ENCODE measurements at regions not wholly inside any gene's neighbourhood (a gene's known extent, or its start where the extent isn't known, plus 50 kb on each side); places are given as distances from the start of the nearest gene placed in this dataset.
"Not testable (repeated sequence)": the region's sequence is repeated elsewhere in the genome, so short reads cannot be mapped to it uniquely, and the experiment has no call there.

DNA sequence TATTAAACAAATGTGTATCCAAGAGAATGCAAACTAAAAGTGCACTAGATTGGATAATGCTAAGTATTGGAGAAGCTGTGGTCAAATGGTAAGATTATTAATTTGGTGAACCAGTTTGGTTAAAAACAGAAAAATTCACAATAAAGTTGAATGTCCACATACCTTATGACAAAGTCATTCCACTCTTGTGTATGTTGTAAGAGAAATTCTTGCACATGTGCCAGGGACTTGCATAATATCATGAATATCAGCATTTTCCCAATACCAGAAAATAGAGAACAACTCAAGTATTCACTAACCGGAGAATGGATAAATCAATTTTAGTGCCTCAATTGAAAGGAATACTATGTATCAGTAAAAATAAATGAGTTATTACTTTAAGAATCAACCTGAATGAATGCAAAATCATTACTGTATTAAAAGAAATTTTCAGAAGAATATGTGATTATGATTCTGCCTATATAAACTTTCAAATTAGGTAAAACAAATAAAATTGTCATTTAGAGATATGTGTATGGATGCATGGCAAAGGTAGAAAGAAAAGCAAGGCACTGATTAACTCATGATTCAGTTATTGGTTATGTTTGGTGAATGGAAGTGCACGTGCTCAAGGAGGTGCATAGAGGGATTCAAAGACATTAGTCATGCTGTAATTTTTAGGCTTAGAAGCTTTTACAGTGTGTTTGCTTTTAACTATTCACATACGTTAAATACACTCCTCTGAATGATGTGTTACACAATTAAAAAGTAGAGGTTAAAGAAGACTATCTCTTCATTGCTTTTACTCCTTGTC lies 217.4 kb upstream of the KCNK2 start:
- no peak for DNase-seq

DNA sequence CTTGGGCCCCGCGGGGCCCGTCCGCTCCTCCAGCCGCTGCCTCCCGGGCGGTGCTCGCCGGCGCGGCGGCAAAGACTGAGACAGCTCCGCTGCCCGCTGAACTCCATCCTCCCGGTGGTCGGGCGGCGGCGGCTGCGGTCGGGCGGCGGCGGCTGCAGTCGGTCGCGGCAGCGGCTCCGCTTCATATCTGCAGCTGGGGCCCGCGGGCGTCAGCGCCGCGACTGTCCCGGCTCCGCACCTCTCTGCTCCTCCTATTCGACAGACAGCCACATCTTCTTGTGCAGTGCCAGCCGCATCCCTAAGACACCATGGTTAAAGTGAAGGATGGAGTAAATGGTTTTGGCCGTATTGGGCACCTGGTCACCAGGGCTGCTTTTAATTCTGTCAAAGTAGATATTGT lies 212.1 kb upstream of the KCNK2 start:
- not testable (repeated sequence) for DNase-seq

DNA sequence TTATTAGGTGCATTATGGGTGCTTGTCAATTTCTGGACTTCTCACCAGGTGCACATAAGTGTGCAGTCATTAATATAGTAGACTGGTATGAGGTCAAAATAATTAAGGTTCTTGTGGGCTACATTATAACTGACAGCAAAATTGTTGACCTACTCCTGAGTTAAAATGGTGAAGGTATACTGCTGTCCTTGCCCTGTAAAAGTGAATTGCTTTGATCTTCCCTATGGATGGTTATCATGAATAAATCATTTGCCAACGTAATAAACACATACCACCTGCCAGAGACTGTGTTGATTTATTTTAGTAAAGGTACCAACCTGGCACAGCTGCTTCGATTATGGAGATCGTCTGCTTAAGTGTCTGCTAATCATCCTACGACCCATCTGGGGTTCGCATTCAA lies 201.6 kb upstream of the KCNK2 start:
- no peak for DNase-seq

DNA sequence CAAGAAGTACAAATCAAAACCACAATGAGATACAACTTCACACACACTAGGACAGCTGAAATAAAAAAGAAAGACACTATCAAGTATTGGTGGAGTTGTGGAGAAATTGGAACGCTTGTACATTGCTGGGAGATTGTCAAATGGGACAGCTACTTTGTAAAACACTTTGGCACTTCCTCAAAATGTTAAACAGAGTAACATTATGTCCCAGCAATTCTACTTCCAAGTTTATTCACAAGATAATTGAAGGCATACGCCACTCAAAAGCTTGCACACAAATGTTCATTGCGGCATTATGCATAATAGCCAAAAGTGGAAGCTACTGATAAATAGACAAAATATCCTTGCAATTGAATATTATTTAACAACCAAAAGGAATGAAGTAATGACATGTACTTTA lies 199.9 kb upstream of the KCNK2 start:
- no peak for DNase-seq

DNA sequence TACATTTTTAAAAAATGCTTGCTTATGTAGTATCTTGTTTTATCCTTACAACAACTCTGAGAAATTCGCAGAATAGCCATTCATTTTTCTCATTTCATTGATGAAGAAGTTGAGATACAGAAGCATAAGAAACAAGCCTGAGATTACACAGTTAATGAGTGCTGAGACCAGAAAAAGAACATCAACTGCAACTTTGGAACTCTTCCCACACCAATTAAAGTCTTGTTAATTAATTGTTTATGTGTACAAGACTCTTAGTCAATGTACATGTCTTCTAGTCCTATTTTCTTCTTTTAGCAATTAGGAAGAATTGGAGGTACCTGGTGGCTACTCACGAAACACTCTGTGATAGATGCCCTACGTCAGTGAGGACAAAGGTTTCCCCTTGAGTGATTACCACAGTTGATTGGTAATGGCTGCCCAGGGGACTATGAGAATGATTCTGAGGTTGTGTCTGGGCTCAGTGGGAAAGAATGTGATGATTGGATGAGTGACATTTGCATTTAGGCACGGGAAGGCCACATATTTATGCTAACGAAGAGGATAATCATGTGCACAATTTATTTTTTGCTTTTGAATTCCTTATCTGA lies 187.4 kb upstream of the KCNK2 start:
- no peak for DNase-seq

DNA sequence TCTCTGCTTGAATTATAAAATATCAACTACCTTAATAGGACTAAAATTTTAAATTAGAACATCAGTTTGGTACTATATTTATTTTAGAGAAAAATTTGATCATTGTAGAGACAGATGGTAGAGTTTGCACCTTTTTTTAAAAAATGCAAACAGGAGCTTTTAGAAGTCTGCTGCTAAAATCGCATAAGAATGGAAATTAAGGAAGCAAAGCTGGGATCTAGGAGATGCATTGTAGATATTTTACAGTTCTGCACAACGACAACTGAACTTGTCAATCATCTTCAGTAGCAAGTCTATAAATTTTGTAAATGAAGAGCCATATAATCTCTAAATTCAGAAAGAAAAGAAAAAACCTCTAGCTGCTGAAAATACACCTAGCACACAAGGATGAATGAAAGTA lies 185.6 kb upstream of the KCNK2 start:
- DNase-seq, result no peak

DNA sequence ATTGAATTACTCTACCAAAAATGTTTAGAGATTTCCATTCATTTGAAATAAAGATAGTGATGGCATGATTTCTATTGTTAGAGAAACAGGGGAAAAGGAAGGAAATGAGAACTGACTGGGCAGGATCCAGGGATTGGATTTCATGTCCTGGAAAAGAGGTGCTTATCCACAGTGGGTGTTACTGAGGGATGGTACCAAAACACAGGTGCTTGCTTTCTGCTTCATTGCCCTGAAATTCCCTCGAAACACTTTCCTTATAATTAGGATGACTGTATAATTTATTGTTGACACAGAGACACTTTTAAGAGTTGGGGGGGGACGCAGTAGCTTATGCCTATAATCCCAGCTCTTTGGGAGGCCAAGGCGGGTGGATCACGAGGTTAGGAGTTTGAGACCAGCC lies 185.0 kb upstream of the KCNK2 start:
- DNase-seq, result no peak

DNA sequence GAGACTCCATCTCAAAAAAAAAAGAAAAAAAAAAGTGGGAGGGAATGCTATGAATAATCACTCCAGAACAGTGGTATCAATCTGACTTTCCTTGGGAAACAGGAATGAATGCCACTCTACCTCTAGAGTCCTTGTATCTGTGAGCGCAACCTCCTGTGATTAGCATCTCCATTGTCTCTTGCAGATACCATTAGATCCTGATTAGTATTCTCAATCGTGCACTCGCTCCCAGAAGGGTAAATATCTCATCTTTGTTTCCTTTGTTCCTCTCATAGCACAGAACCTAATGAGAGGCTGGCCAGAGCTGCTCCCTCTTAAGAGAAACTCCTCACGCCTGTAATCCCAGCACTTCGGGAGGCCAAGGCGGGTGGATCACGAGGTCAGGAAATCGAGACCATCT lies 184.4 kb upstream of the KCNK2 start:
- DNase-seq, result no peak

DNA sequence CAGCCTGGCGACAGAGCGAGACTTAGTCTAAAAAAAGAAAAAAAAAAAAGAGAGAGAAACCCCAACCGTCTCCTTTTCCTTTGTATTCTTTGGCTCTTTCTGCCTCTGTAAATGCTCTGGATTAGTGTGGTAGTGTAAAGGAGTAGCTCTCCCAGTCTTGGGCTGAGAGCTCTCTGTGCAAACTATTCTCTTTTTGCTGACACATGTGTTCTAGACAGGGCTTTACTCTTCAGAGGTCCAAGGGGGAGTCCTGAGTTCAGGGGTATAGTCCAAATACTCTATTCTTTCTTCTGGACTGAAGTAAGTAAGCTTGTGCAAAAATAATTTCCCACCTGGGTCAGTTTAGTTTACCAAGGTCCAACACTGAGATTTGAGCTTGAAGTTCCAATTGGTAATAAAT lies 183.8 kb upstream of the KCNK2 start:
- DNase-seq, result no peak

DNA sequence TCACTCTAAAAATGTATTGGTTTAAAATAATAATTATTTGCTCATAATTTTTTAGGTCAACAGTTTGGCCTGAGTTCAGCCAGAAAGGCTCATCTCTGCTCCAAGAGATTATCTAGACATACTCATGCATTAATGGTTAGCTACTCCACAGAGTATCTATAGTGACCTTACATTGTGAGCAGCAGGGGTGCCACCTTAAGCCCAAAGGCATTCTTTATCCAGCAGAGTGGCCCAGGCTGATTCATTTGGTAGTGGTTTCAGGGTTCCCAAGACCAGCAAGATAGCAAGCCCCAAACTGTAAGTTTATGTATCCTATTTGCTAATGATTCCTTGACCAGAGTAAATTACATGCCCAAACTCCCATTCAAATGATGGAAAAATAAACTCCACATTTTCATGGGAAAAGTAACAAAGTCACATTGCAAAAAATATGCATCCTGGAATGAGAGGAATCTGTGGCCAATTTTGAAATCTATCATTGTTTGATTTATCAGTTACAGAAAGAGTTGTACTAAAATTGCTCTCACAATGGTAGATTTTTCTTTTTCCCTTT lies 182.6 kb upstream of the KCNK2 start:
- no peak for DNase-seq

DNA sequence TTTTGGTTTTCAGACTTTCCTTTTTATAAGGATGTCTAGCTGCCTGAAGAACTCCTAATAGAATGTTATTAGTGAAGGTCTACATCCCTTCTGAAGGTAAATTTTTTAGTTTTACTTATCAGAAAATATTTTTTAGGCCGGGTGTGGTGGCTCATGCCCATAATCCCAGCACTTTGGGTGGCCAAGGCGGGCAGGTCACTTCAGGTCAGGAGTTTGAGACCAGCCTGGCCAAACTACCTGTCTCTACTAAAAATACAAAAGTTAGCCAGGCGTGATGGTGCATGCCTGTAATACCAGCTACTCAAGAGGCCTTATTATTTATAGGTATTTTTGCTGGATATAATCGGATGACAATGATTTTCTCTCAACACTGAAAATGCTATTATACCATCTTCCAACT lies 181.9 kb upstream of the KCNK2 start:
- DNase-seq, result no peak

DNA sequence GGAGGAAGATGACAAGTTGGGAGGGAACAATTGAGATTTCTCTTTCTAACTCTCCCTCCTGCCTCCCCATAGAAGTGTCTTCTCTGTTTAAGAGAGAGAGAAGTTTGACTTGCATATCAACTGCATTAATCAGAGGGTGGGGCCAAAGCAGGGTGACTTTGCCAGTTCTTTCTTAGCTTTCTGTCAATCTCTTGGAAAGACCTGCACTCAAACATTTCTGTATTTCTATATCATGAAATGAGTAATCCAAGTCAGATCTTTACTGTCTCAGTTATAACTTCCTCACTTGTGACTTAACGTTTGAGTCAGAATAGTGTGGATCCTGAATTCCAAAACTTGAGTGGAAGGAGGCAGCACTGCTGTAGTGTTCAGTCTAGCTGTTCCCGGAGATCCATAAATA lies 180.8 kb upstream of the KCNK2 start:
- DNase-seq, result no peak

DNA sequence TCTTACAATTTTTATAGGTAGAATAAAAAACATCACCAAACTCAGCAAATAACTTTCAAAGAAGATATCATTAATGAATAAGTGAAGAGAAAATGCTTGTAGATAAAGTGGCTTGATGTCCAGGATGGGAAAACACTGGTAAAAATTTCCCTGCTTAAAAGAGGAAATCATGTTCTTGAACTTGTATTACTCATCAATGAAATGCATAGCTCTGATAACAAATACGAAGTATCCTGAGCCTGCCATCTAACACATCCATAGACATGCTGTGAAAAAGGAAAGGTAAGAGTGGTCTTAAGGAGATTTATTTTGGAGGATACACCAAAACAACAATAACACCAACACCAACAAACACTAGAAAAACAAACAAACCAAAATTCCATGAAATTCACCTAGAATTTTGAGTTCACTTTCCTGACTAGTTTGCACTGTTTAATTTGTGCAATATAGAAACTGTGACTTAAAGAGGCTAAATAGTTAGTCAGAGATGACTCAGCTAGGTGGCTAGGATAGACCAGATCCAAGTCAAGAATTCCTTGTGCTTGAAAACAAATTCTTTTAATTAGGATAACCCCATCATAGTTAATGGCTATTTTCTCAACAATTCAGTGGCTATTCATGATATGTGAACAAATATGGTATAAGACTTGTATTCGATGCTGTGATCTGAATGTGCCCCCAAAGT lies 179.8 kb upstream of the KCNK2 start:
- DNase-seq, result no peak

DNA sequence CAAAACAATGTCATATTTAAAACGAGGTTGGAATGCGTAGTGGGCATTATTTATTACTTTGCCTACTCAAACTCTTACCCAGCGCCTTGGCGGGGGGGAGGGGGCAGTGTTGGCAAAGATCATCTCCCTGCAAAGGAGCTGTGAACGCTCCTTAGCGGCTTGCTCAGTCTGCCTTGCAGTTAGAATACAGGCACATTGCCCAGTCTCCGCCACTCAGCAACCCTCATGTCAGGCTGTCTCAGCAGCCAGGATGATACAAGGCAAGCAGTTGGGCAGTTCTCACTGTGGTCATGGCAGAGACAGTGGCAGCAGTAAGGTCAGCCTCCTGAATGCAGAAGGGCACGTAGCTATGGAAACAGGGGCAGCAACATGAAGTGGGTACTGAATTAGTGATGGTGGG lies 170.4 kb upstream of the KCNK2 start:
- DNase-seq, result no peak

DNA sequence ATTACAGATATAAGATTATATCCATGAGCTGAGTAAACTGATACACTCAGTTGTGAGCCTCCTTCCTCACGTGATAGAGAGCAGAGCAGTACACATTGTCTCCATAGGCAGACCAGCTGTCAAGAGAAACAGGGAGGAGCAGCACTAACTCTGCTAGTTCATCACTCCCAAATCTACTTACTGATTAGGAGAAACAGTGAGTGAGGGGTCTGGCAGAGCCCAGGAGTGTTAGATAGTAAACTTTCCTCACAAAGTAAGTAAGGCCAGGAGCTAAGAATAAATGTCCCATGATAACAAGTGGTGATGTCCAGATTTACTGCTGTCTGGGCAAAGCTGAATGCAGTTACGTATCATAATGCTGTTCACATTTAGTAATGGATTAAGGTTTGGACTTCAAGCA lies 168.6 kb upstream of the KCNK2 start:
- DNase-seq, result no peak

DNA sequence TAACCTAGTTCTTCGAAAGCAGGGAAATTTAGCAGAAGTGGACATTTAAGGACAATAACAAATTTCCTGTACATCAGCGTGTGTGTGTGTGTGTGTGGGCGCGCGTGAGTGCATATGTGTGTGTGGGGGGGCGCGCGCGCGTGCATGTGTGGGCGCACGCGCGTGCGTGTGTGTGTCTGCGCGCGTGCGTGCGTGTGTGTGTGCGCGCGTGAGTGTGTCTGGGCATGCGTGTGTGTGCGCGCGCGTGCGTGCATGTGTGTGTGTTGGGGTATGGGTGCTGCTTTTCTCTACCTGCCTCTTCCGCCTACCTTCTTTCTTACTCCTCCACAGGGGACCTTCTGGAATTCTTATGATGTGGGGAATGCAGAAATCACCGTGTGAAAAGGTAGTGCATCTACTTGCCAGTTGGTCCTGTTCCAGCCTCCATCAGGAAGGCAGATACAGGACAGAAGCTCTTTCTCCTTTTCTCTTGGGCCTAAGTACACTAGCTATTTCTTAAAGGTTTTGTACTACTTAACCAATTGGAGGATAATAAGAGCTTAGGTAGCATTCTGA lies 165.4 kb upstream of the KCNK2 start:
- DNase-seq, result no peak

DNA sequence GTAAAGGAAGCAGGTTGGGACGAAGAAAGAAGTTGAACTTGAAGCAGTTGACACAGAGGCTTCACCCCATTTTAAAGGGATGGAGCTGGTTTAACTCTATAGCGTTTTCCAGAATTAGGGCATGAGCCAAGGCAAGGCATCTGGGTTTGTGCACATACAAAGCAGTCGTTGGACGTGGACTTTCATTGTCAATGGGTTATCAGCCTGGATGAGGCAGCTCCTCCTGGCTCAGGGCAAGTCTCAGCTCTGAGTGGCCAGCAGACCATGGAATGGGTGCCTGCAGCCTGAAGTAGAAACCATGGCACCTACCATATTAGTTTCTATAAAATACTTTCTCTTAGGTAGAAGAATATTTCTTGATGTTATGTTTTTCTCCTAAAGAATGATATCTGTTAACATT lies 163.8 kb upstream of the KCNK2 start:
- no peak for DNase-seq

DNA sequence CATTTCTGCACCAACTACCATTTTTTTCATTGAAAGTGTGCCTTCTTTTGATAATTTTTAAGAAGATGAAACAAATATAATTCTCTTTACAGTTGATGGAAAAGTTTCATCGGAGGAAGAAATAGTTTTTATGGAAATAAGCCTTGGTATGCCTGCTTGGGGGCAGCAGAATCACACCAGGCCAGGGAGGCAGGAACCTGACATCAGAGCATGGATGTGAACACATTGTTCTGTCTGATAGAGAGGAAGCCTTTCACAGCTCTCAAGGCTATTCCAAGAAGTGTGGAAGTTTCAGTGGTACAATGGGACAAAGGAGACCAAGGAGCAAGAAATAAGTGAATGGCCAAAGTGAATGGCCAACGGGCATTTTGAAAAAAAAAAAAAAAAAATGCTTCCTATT lies 162.2 kb upstream of the KCNK2 start:
- DNase-seq, result no peak

DNA sequence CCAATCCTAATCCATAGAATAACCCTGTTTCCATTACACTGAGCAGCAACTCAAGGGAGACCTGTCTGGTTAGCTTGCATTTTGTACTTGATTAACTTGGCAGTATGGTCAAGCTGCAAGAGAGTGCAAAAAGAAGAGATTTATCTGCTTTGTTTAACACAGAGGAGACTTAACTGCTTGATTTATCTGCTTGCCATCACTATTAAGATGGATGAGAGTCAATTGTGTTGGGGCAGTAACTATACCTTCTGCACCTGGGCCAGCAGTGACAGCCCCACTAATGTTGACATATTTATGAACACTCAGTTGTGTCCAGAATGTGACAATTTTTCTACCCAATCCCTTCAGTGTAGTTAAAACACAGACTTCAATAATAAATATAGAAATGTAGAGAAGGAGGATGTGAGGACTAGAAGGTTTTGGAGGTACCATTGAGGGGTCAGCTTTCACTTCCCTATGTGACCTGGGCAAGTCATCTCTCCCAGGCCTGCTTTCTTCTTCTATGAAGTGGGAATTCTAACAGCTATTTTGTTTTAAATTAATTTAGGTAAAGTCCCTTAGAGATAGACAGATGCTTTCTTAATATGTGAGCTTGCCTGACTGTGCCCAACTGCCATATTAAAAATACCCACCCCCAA lies 159.1 kb upstream of the KCNK2 start:
- no peak for DNase-seq

DNA sequence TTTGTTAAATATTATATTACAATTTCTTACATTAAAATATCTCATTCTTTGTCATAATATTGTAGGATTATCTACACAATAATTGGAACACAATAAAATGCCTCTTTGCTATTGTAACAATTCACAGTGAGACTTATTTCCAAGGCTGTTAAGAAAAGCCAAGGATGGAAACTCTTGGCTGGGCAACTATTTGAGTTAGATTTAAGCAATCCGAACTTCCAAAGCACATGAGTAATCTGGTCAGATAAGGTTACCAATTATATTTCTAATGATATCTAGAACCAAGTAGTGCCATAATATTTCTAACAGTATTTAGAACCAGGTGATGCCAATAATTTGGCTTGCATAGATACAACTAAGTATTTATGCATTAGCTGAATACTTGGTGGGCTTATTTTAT lies 154.7 kb upstream of the KCNK2 start:
- no peak for DNase-seq

DNA sequence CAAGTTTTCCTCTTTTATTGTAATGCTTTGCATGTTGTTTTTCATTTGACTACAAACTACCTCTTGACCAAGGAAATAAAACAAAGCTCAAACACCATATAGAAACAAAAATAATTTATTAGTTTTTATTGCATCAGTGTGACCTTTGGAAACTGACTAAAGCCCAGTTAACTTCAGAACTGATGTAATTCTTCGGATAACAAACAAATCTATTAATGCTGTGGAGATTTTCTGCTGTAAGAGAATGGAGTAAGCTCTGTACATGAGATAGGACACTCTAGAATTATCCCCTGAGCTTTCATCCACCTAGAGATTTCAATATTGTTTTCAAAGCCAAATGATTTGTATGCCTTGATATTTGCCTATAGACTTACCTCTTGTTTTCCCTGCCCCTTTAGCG lies 154.0 kb upstream of the KCNK2 start:
- no peak for DNase-seq

DNA sequence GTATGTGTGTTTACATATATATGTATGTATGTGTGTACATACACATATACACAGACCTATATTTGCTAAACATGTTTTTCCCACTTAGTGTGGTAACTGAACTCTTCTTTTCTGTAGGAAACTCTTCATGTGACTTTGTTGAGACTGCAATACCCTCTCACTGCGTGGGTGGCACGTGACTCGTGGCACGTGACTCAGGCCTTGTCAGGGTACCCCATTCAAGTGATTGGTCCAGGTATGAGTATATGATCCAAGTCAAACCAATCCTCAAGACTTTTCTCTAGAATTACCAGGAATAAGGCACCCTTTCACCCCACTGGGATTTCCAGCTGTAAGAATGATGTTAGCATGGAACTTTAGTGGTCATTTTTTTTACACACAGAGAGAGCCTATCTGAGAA lies 149.2 kb upstream of the KCNK2 start:
- peak; percentile 33 for DNase-seq

DNA sequence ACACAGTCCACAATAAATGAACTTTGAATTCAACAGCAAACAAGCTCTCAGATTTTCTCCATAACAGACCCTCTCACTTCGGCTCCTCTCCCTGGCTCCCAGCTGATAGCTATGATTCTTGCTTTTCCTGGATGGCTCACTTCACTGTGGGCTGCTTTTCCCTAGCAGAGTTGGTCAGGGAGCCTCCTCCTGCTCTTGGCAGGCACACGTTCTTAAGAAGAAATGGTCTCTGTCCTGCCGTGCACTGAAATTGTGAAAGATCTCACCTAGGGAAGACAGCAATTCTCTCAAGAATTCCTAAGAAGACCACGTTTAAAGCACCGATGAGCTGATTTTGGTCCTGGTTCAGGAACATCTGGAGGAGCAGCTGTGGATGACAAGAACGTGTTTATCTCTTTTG lies 148.5 kb upstream of the KCNK2 start:
- no peak for DNase-seq
